HEK293T (cell line): ENCODE measurements at regions not wholly inside any gene's neighbourhood (a gene's known extent, or its start where the extent isn't known, plus 50 kb on each side); places are given as distances from the start of the nearest gene placed in this dataset.

Source experiments
- ARNT ChIP-seq: fragments of 450-650 bp; IDR thresholded peaks from 2 replicates; pipeline ENCODE4 v1.6.1; 2017; ENCODE audit warnings: mild to moderate bottlenecking
- BHLHE40 ChIP-seq: fragments of 450-650 bp; IDR thresholded peaks from 2 replicates; pipeline ENCODE4 v1.6.1; 2016; ENCODE audit warnings: mild to moderate bottlenecking, moderate library complexity, borderline replicate concordance
- ELF4 ChIP-seq: fragments of 450-650 bp; IDR thresholded peaks from 2 replicates; pipeline ENCODE4 v1.6.1; 2017; ENCODE audit warnings: antibody characterized with exemption
- FOXA1 ChIP-seq: fragments of 450-650 bp; IDR thresholded peaks from 2 replicates; pipeline ENCODE4 v1.6.1; 2016; ENCODE audit warnings: mild to moderate bottlenecking
- FOXK2 ChIP-seq: fragments of 450-650 bp; IDR thresholded peaks from 2 replicates; pipeline ENCODE4 v1.6.1; 2016; ENCODE audit warnings: mild to moderate bottlenecking
- FOXM1 ChIP-seq: fragments of 450-650 bp; IDR thresholded peaks from 2 replicates; pipeline ENCODE4 v1.6.1; 2017; ENCODE audit warnings: mild to moderate bottlenecking, borderline replicate concordance
- HDGF ChIP-seq: fragments of 450-650 bp; IDR thresholded peaks from 2 replicates; pipeline ENCODE4 v1.6.1; 2017; ENCODE audit warnings: antibody characterized with exemption, borderline replicate concordance
- NFRKB ChIP-seq: fragments of 450-650 bp; IDR thresholded peaks from 2 replicates; pipeline ENCODE4 v1.6.1; 2016; ENCODE audit warnings: mild to moderate bottlenecking, moderate library complexity
- PKNOX1 ChIP-seq: fragments of 450-650 bp; IDR thresholded peaks from 2 replicates; pipeline ENCODE4 v1.6.1; 2016
- SP1 ChIP-seq: fragments of 450-650 bp; IDR thresholded peaks from 2 replicates; pipeline ENCODE4 v1.6.1; 2017
- SUZ12 ChIP-seq: fragments of 450-650 bp; IDR thresholded peaks from 2 replicates; pipeline ENCODE4 v1.6.1; 2016; ENCODE audit warnings: mild to moderate bottlenecking
- TARDBP ChIP-seq: fragments of 450-650 bp; IDR thresholded peaks from 2 replicates; pipeline ENCODE4 v1.6.1; 2016

GRCh38 chr4:156527237-156527993, 444.2 kb downstream of the PDGFC start:
- TF ChIP-seq FOXA1 (no peak), SUZ12 (no peak), TARDBP (no peak), BHLHE40 (no peak), PKNOX1 (no peak), HDGF (no peak), FOXK2 (no peak), FOXM1 (no peak), NFRKB (no peak), ARNT (no peak), SP1 (no peak), ELF4 (no peak)
